ENCODE measurements at regions not wholly inside any gene's neighbourhood (a gene's known extent, or its start where the extent isn't known, plus 50 kb on each side); places are given as distances from the start of the nearest gene placed in this dataset.

GRCh38 chr10:4080225-4080805, 295.3 kb upstream of the KLF6 start:
- peak; percentile 81 for DNase-seq
- Histone ChIP-seq H3K36me3 (ENCODE audit: control insufficient read depth, insufficient read depth, low read length) (no peaks in the 10 kb centered on the region), H3K9me3 (replicated peaks; ENCODE audit: control insufficient read depth, low read depth, low read length) (no peaks in the 10 kb centered on the region), H3K4me1 (ENCODE audit: control insufficient read depth, insufficient read depth, low read length) (peaks cover 11% of the 10 kb centered on the region), H3K4me3 (ENCODE audit: low read length) (no peak overlapping the region), H3K27me3 (ENCODE audit: control insufficient read depth, insufficient read depth, low read length) (no peaks in the 10 kb centered on the region), H3K27ac (ENCODE audit: low read length) (no peak overlapping the region)
- WGBS (ENCODE audit: insufficient coverage): 61% methylated on average over 6 of the region's 7 CpGs

- H3K27ac ChIP-seq (ENCODE audit: low read length): no peak overlapping the region
- no CpG with 5 or more reads among the region's 5 CpGs for WGBS (ENCODE audit: insufficient coverage)
Observed at GRCh38 chr10:4079803-4080202, 294.8 kb upstream of the KLF6 start.

GRCh38 chr10:4077804-4078203, 292.8 kb upstream of the KLF6 start:
- Histone ChIP-seq H3K9me3 (replicated peaks; ENCODE audit: control insufficient read depth, low read depth, low read length) (no peaks in the 10 kb centered on the region), H3K4me3 (ENCODE audit: low read length) (no peak overlapping the region), H3K4me1 (ENCODE audit: control insufficient read depth, insufficient read depth, low read length) (peaks cover 6% of the 10 kb centered on the region), H3K36me3 (ENCODE audit: control insufficient read depth, insufficient read depth, low read length) (no peaks in the 10 kb centered on the region), H3K27ac (ENCODE audit: low read length) (no peak overlapping the region), H3K27me3 (ENCODE audit: control insufficient read depth, insufficient read depth, low read length) (no peaks in the 10 kb centered on the region)
- 91% methylated on average over 3 of the region's 3 CpGs for WGBS (ENCODE audit: insufficient coverage)
- no peak for DNase-seq

More at GRCh38 chr10:4079803-4080202, 294.8 kb upstream of the KLF6 start:
- DNase-seq: no peak
- H3K36me3 ChIP-seq (ENCODE audit: control insufficient read depth, insufficient read depth, low read length): no peaks in the 10 kb centered on the region
- H3K4me1 ChIP-seq (ENCODE audit: control insufficient read depth, insufficient read depth, low read length): peaks cover 11% of the 10 kb centered on the region
- H3K4me3 ChIP-seq (ENCODE audit: low read length): no peak overlapping the region
- H3K9me3 ChIP-seq (replicated peaks; ENCODE audit: control insufficient read depth, low read depth, low read length): no peaks in the 10 kb centered on the region
- H3K27me3 ChIP-seq (ENCODE audit: control insufficient read depth, insufficient read depth, low read length): no peaks in the 10 kb centered on the region

- Histone ChIP-seq H3K4me3 (ENCODE audit: low read length) (no peak overlapping the region), H3K27ac (ENCODE audit: low read length) (no peak overlapping the region), H3K36me3 (ENCODE audit: control insufficient read depth, insufficient read depth, low read length) (no peaks in the 10 kb centered on the region), H3K9me3 (replicated peaks; ENCODE audit: control insufficient read depth, low read depth, low read length) (no peaks in the 10 kb centered on the region), H3K27me3 (ENCODE audit: control insufficient read depth, insufficient read depth, low read length) (no peaks in the 10 kb centered on the region), H3K4me1 (ENCODE audit: control insufficient read depth, insufficient read depth, low read length) (peaks cover 6% of the 10 kb centered on the region)
- WGBS (ENCODE audit: insufficient coverage): 93% methylated on average over 3 of the region's 9 CpGs
- no peak for DNase-seq
Observed at GRCh38 chr10:4076983-4077382, 292.0 kb upstream of the KLF6 start.

GRCh38 chr10:4075443-4075842, 290.4 kb upstream of the KLF6 start:
- H3K4me1 ChIP-seq (ENCODE audit: control insufficient read depth, insufficient read depth, low read length): peaks cover 4% of the 10 kb centered on the region
- H3K27ac ChIP-seq (ENCODE audit: low read length): no peak overlapping the region
- 92% methylated on average over 4 of the region's 7 CpGs for WGBS (ENCODE audit: insufficient coverage)
- no peaks in the 10 kb centered on the region for H3K36me3 ChIP-seq (ENCODE audit: control insufficient read depth, insufficient read depth, low read length)
- H3K4me3 ChIP-seq (ENCODE audit: low read length): no peak overlapping the region
- no peak for DNase-seq
- no peaks in the 10 kb centered on the region for H3K27me3 ChIP-seq (ENCODE audit: control insufficient read depth, insufficient read depth, low read length)
- H3K9me3 ChIP-seq (replicated peaks; ENCODE audit: control insufficient read depth, low read depth, low read length): no peaks in the 10 kb centered on the region

- Histone ChIP-seq H3K27ac (ENCODE audit: low read length) (no peak overlapping the region), H3K27me3 (ENCODE audit: control insufficient read depth, insufficient read depth, low read length) (no peaks in the 10 kb centered on the region), H3K4me1 (ENCODE audit: control insufficient read depth, insufficient read depth, low read length) (peaks cover 4% of the 10 kb centered on the region), H3K36me3 (ENCODE audit: control insufficient read depth, insufficient read depth, low read length) (no peaks in the 10 kb centered on the region), H3K9me3 (replicated peaks; ENCODE audit: control insufficient read depth, low read depth, low read length) (no peaks in the 10 kb centered on the region), H3K4me3 (ENCODE audit: low read length) (no peak overlapping the region)
- DNase-seq: no peak
- WGBS (ENCODE audit: insufficient coverage): 95% methylated on average over 6 of the region's 10 CpGs
Observed at GRCh38 chr10:4074545-4075407, 289.8 kb upstream of the KLF6 start.

- no peaks in the 10 kb centered on the region for H3K27me3 ChIP-seq (ENCODE audit: control insufficient read depth, insufficient read depth, low read length)
- H3K4me1 ChIP-seq (ENCODE audit: control insufficient read depth, insufficient read depth, low read length): peaks cover 8% of the 10 kb centered on the region
- no peak for DNase-seq
- H3K27ac ChIP-seq (ENCODE audit: low read length): no peak overlapping the region
- no peak overlapping the region for H3K4me3 ChIP-seq (ENCODE audit: low read length)
- no peaks in the 10 kb centered on the region for H3K9me3 ChIP-seq (replicated peaks; ENCODE audit: control insufficient read depth, low read depth, low read length)
- 85% methylated on average over 1 of the region's 1 CpG for WGBS (ENCODE audit: insufficient coverage)
- no peaks in the 10 kb centered on the region for H3K36me3 ChIP-seq (ENCODE audit: control insufficient read depth, insufficient read depth, low read length)
Observed at GRCh38 chr10:4073912-4074311, 288.9 kb upstream of the KLF6 start.

- DNase-seq: no peak
- H3K27me3 ChIP-seq (ENCODE audit: control insufficient read depth, insufficient read depth, low read length): no peaks in the 10 kb centered on the region
- H3K27ac ChIP-seq (ENCODE audit: low read length): no peak overlapping the region
- H3K9me3 ChIP-seq (replicated peaks; ENCODE audit: control insufficient read depth, low read depth, low read length): no peaks in the 10 kb centered on the region
- peaks cover 9% of the 10 kb centered on the region for H3K4me1 ChIP-seq (ENCODE audit: control insufficient read depth, insufficient read depth, low read length)
- no peaks in the 10 kb centered on the region for H3K36me3 ChIP-seq (ENCODE audit: control insufficient read depth, insufficient read depth, low read length)
- no peak overlapping the region for H3K4me3 ChIP-seq (ENCODE audit: low read length)
- WGBS (ENCODE audit: insufficient coverage): 92% methylated on average over 7 of the region's 11 CpGs
Observed at GRCh38 chr10:4070921-4071660, 286.1 kb upstream of the KLF6 start.

- Histone ChIP-seq H3K9me3 (replicated peaks; ENCODE audit: control insufficient read depth, low read depth, low read length) (no peaks in the 10 kb centered on the region), H3K4me3 (ENCODE audit: low read length) (no peak overlapping the region), H3K27me3 (ENCODE audit: control insufficient read depth, insufficient read depth, low read length) (no peaks in the 10 kb centered on the region), H3K36me3 (ENCODE audit: control insufficient read depth, insufficient read depth, low read length) (no peaks in the 10 kb centered on the region), H3K4me1 (ENCODE audit: control insufficient read depth, insufficient read depth, low read length) (peaks cover 9% of the 10 kb centered on the region), H3K27ac (ENCODE audit: low read length) (no peak overlapping the region)
- peak; percentile 77 for DNase-seq
- no CpG with 5 or more reads among the region's 1 CpG for WGBS (ENCODE audit: insufficient coverage)
Observed at GRCh38 chr10:4070184-4070583, 285.2 kb upstream of the KLF6 start.

- H3K27ac ChIP-seq (ENCODE audit: low read length): no peak overlapping the region
- DNase-seq: no peak
- no peaks in the 10 kb centered on the region for H3K9me3 ChIP-seq (replicated peaks; ENCODE audit: control insufficient read depth, low read depth, low read length)
- H3K4me1 ChIP-seq (ENCODE audit: control insufficient read depth, insufficient read depth, low read length): peaks cover 9% of the 10 kb centered on the region
- no peak overlapping the region for H3K4me3 ChIP-seq (ENCODE audit: low read length)
- WGBS (ENCODE audit: insufficient coverage): 76% methylated on average over 3 of the region's 3 CpGs
- H3K27me3 ChIP-seq (ENCODE audit: control insufficient read depth, insufficient read depth, low read length): no peaks in the 10 kb centered on the region
- H3K36me3 ChIP-seq (ENCODE audit: control insufficient read depth, insufficient read depth, low read length): no peaks in the 10 kb centered on the region
Observed at GRCh38 chr10:4069491-4069890, 284.5 kb upstream of the KLF6 start.
